CD14-positive monocyte (primary cell): ENCODE measurements at regions not wholly inside any gene's neighbourhood (a gene's known extent, or its start where the extent isn't known, plus 50 kb on each side); places are given as distances from the start of the nearest gene placed in this dataset.

ENCODE experiments used
- DNase-seq, 3 donors: peaks; one replicate each; pipeline ENCODE4 v3.0.0-alpha.2; 2011 to 2022
- H2AFZ ChIP-seq: 2 replicates; pipeline ENCODE4 v1.6.0; 2012; ENCODE audit warnings: mild to moderate bottlenecking, low read depth, low read length, inconsistent platforms; ENCODE audit not compliant: insufficient read depth, poor library complexity, severe bottlenecking
- H3K27ac ChIP-seq, 2 donors: 1 replicate in 1 of 2; 2 replicates in 1 of 2; pipeline ENCODE4 v1.5.1; 2012 to 2013; ENCODE audit warnings: low read length in 2 of 2, control low read depth in 1 of 2, inconsistent platforms in 1 of 2, low read depth in 1 of 2, mild to moderate bottlenecking in 1 of 2
- H3K27me3 ChIP-seq, 2 donors: one replicate each; pipeline versions ENCODE4 v1.6.0 to v1.6.1; 2011 to 2013; ENCODE audit warnings: low read length in 2 of 2; ENCODE audit not compliant: control insufficient read depth in 2 of 2, insufficient read depth in 2 of 2
- H3K36me3 ChIP-seq, 2 donors: replicated peaks in 1 of 2; 1 replicate in 1 of 2; 2 replicates in 1 of 2; pipeline versions ENCODE4 v1.5.1 to v1.6.1; 2012 to 2013; ENCODE audit warnings: low read length in 2 of 2, control low read depth in 1 of 2, inconsistent platforms in 1 of 2, mild to moderate bottlenecking in 1 of 2; ENCODE audit not compliant: insufficient read depth in 2 of 2, control insufficient read depth in 1 of 2
- H3K4me1 ChIP-seq, 2 donors: 1 replicate in 1 of 2; 2 replicates in 1 of 2; pipeline versions ENCODE4 v1.5.1 to v1.6.1; 2012 to 2013; ENCODE audit warnings: low read length in 2 of 2, control low read depth in 1 of 2, inconsistent platforms in 1 of 2, mild to moderate bottlenecking in 1 of 2, moderate library complexity in 1 of 2; ENCODE audit not compliant: insufficient read depth in 2 of 2, control insufficient read depth in 1 of 2
- H3K4me2 ChIP-seq: replicated peaks from 2 replicates; pipeline ENCODE3; 2012; ENCODE audit warnings: low read length, moderate library complexity, mild to moderate bottlenecking; ENCODE audit not compliant: poor library complexity, severe bottlenecking; ENCODE audit errors: extremely low read depth
- H3K4me3 ChIP-seq, 3 experiments: fragments of 200-600 bp in 1 of 3; sonication (generic) in 1 of 3; replicated peaks in 1 of 3; 1 replicate in 2 of 3; 2 replicates in 1 of 3; pipeline ENCODE4 v1.5.1; 2011 to 2013; ENCODE audit warnings: low read length in 3 of 3, mild to moderate bottlenecking in 3 of 3, control low read depth in 2 of 3, low read depth in 2 of 3, inconsistent platforms in 1 of 3, moderate library complexity in 1 of 3
- H3K79me2 ChIP-seq: 2 replicates; pipeline ENCODE4 v1.6.0; 2012; ENCODE audit warnings: mild to moderate bottlenecking, control low read depth, inconsistent platforms, low read length, moderate library complexity; ENCODE audit not compliant: insufficient read depth
- H3K9ac ChIP-seq: 2 replicates; pipeline ENCODE4 v1.6.0; 2017; ENCODE audit warnings: low read length, mild to moderate bottlenecking; ENCODE audit not compliant: insufficient read depth, poor library complexity, severe bottlenecking
- H3K9me3 ChIP-seq, 2 donors: replicated peaks in 1 of 2; 1 replicate in 1 of 2; 2 replicates in 1 of 2; pipeline versions ENCODE4 v1.5.1 to v1.6.1; 2012 to 2013; ENCODE audit warnings: low read length in 2 of 2, control low read depth in 1 of 2; ENCODE audit not compliant: control insufficient read depth in 1 of 2, insufficient read depth in 1 of 2
- H4K20me1 ChIP-seq: 2 replicates; pipeline ENCODE4 v1.6.0; 2012; ENCODE audit warnings: mild to moderate bottlenecking, low read length, control low read depth, moderate library complexity; ENCODE audit not compliant: insufficient read depth
- H3K27ac Mint-ChIP-seq, 7 donors: one replicate each; pipeline ENCODE4 v1.8.0; 2020; ENCODE audit warnings: mild to moderate bottlenecking in 7 of 7, mixed read lengths in 7 of 7, moderate library complexity in 6 of 7, inconsistent platforms in 2 of 7
- H3K27me3 Mint-ChIP-seq, 3 donors: one replicate each; pipeline ENCODE4 v1.8.0; 2021 to 2022; ENCODE audit warnings: low read depth in 3 of 3, mild to moderate bottlenecking in 3 of 3, mixed read lengths in 3 of 3, moderate library complexity in 3 of 3, inconsistent platforms in 1 of 3
- H3K36me3 Mint-ChIP-seq, 2 donors: one replicate each; pipeline ENCODE4 v1.8.0; 2020; ENCODE audit warnings: mixed read lengths in 2 of 2, inconsistent platforms in 1 of 2, mild to moderate bottlenecking in 1 of 2
- H3K4me1 Mint-ChIP-seq: one replicate; pipeline ENCODE4 v1.8.0; 2020; ENCODE audit warnings: mild to moderate bottlenecking, mixed read lengths
- H3K4me3 Mint-ChIP-seq, 2 donors: one replicate each; pipeline ENCODE4 v1.8.0; 2020; ENCODE audit warnings: mild to moderate bottlenecking in 2 of 2, mixed read lengths in 2 of 2, moderate library complexity in 1 of 2
- H3K9me3 Mint-ChIP-seq, 7 donors: one replicate each; pipeline ENCODE4 v1.8.0; 2020 to 2022; ENCODE audit warnings: mixed read lengths in 7 of 7, mild to moderate bottlenecking in 6 of 7, moderate library complexity in 6 of 7, inconsistent platforms in 2 of 7
- CTCF ChIP-seq: fragments of 200-600 bp; IDR thresholded peaks from one replicate; pipeline ENCODE4 v1.8.0; 2022; ENCODE audit warnings: antibody characterized with exemption, mild to moderate bottlenecking
- WGBS: methylation state at CpG from one replicate; pipeline ENCODE4 v1.1.5; 2013; ENCODE audit warnings: missing lambda C conversion rate; ENCODE audit not compliant: insufficient coverage; 5-methylcytosine and 5-hydroxymethylcytosine counted together
- intact Hi-C, 2 donors: fragments of 100-400 bp; cut with micrococcal nuclease; formaldehyde crosslinking; loops; one replicate each; pipeline versions ENCODE4 v1.15.0 to v1.15.1; 2023

- Histone ChIP-seq H3K4me2 (no peak overlapping the region), H2AFZ (no peak overlapping the region), H3K79me2 (no peaks in the 10 kb centered on the region), H3K9me3 (no peaks in the 10 kb centered on the region), H4K20me1 (no peaks in the 10 kb centered on the region), H3K9ac (no peak overlapping the region), H3K27me3 (no peaks in the 10 kb centered on the region), H3K27ac (no peak overlapping the region), H3K4me1 (no peaks in the 10 kb centered on the region), H3K4me3 (no peak overlapping the region), H3K36me3 (no peaks in the 10 kb centered on the region)
- Mint-ChIP-seq H3K27ac (no peak overlapping the region), H3K4me3 (no peak overlapping the region), H3K36me3 (no peaks in the 10 kb centered on the region), H3K27me3 (peaks cover 7 to 10% (median 9%) of the 10 kb centered on the region in 3 donors), H3K4me1 (no peaks in the 10 kb centered on the region), H3K9me3 (no peaks in the 10 kb centered on the region)
- TF ChIP-seq CTCF, result no peak
- DNase-seq, result no peak
- intact Hi-C loops, result no loop called here
- WGBS, result no CpG with 5 or more reads among the region's 5 CpGs
These were observed 1029.5 kb downstream of the MCTP2 start for GRCh38 chr15:95260856-95261255.

- H3K9me3 ChIP-seq, result no peaks in the 10 kb centered on the region
- H3K36me3 ChIP-seq, result no peaks in the 10 kb centered on the region
- no peak overlapping the region for H2AFZ ChIP-seq
- H3K9ac ChIP-seq, result no peak overlapping the region
- no peak overlapping the region for H3K27ac Mint-ChIP-seq
- H3K27me3 ChIP-seq, result no peaks in the 10 kb centered on the region
- no peak overlapping the region for H3K27ac ChIP-seq
- H3K4me3 ChIP-seq, result no peak overlapping the region
- H3K4me2 ChIP-seq, result no peak overlapping the region
- no peaks in the 10 kb centered on the region for H3K4me1 ChIP-seq
- no peaks in the 10 kb centered on the region for H3K4me1 Mint-ChIP-seq
- peaks cover 7 to 12% (median 9%) of the 10 kb centered on the region in 3 donors for H3K27me3 Mint-ChIP-seq
- intact Hi-C loops, result no loop called here
- no peaks in the 10 kb centered on the region for H4K20me1 ChIP-seq
- no peaks in the 10 kb centered on the region for H3K36me3 Mint-ChIP-seq
- H3K79me2 ChIP-seq, result no peaks in the 10 kb centered on the region
- DNase-seq, result no peak
- no peak for TF ChIP-seq CTCF
- H3K4me3 Mint-ChIP-seq, result no peak overlapping the region
- no CpG with 5 or more reads among the region's 3 CpGs for WGBS
- no peaks in the 10 kb centered on the region for H3K9me3 Mint-ChIP-seq
These were observed 1030.2 kb downstream of the MCTP2 start for GRCh38 chr15:95261546-95261945.
